ENCODE measurements at regions not wholly inside any gene's neighbourhood (a gene's known extent, or its start where the extent isn't known, plus 50 kb on each side); places are given as distances from the start of the nearest gene placed in this dataset.

DNA sequence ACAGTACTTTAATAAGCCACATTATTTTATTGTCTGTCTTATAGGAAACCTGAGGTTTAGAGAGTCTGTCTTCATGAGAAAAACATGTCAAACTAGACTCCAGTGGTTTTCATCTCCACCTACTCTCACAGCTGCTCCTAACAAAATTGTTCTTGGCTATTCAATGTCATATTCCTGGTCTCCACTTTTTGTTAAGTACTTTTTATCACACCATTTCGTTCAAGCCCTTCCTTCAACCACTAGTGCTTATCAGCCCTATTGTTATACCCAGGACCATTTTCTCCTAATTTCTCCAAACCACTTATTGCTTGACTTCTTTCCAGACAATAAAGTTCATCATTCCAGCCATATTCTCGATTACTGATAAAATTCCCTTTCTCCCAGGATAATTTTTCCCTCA, 1674.3 kb upstream of the AGA start:
- no peak for DNase-seq (ENCODE audit: low read depth in 4 of 6, low spot score in 6 of 6)
- Histone ChIP-seq H3K4me1 (ENCODE audit: control insufficient read depth, insufficient read depth, low read length) (no peaks in the 10 kb centered on the region), H3K27ac (ENCODE audit: low read depth, low read length) (no peak overlapping the region), H3K36me3 (ENCODE audit: control insufficient read depth, insufficient read depth, low read length) (no peaks in the 10 kb centered on the region), H3K9me3 (ENCODE audit: control insufficient read depth, insufficient read depth, low read length) (no peaks in the 10 kb centered on the region), H3K27me3 (ENCODE audit: control insufficient read depth, insufficient read depth, low read length) (no peaks in the 10 kb centered on the region), H3K4me3 (ENCODE audit: low read depth, low read length) (no peak overlapping the region)
- 77% methylated on average over 2 of the region's 2 CpGs for WGBS (ENCODE audit: insufficient coverage)

DNA sequence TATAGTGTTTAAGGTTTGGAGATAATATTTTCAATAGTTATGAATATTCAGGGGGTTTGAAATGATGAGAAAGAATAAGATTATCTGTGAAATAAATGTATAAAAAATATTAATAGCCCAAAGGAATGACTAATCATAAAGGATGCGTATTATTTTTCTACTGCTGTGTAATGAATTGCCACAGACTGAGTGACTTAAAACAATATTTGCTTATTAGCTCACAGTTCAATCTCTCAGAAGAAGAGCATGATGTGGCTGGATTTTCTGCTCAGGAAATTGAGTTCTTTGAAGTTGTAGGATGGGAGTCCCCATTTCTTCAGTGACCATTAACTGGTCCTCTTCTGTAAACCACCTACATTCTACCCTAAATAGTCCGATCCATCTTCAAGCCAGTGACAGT, 1680.8 kb upstream of the AGA start:
- Histone ChIP-seq H3K27ac (ENCODE audit: low read depth, low read length) (no peak overlapping the region), H3K9me3 (ENCODE audit: control insufficient read depth, insufficient read depth, low read length) (no peaks in the 10 kb centered on the region), H3K27me3 (ENCODE audit: control insufficient read depth, insufficient read depth, low read length) (no peaks in the 10 kb centered on the region), H3K4me1 (ENCODE audit: control insufficient read depth, insufficient read depth, low read length) (no peaks in the 10 kb centered on the region), H3K4me3 (ENCODE audit: low read depth, low read length) (no peak overlapping the region), H3K36me3 (ENCODE audit: control insufficient read depth, insufficient read depth, low read length) (no peaks in the 10 kb centered on the region)
- DNase-seq (ENCODE audit: low read depth in 4 of 6, low spot score in 6 of 6), result no peak
- 100% methylated on average over 1 of the region's 2 CpGs for WGBS (ENCODE audit: insufficient coverage)

DNA sequence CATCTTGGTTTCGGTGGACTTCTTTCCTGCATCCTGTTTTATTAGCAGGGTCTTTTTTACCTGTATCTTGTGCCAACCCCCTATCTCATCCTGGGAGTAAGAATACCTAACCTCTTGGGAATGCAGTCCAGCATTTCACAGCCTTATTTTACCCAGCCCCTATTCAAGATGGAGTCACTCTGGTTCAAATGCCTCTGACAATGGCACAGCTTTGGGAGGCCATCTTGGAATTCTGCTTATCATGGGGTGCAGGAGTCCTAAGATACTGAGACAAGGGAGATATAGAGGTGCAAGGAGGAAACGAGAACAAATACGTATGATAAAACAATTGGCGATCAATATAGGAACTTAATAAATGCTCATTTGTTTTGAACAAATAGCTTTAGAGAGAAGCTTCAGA, 1682.2 kb upstream of the AGA start:
- Histone ChIP-seq H3K36me3 (ENCODE audit: control insufficient read depth, insufficient read depth, low read length) (no peaks in the 10 kb centered on the region), H3K9me3 (ENCODE audit: control insufficient read depth, insufficient read depth, low read length) (no peaks in the 10 kb centered on the region), H3K4me1 (ENCODE audit: control insufficient read depth, insufficient read depth, low read length) (no peaks in the 10 kb centered on the region), H3K27me3 (ENCODE audit: control insufficient read depth, insufficient read depth, low read length) (no peaks in the 10 kb centered on the region), H3K4me3 (ENCODE audit: low read depth, low read length) (no peak overlapping the region), H3K27ac (ENCODE audit: low read depth, low read length) (no peak overlapping the region)
- WGBS (ENCODE audit: insufficient coverage), result 98% methylated on average over 4 of the region's 4 CpGs
- DNase-seq (ENCODE audit: low read depth in 4 of 6, low spot score in 6 of 6), result no peak

DNA sequence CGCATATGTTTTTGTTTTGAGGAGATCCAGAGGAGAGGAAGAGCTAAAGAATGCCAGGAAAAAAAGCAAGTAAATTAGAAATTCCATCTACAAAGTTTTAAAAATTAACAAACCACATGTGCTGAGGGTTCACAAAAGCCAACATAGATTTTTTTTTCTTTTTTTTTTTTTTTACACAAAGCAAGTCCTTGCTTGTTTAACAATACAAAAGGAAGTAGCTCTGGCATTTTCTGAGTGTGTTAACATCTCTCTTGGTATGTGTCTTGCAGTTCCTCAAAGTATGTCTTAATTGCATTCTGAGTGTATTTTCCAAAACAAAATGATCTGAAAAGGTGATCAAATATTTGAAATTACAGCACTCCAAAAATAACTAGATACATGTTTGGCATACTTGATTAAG, 1682.7 kb upstream of the AGA start:
- Histone ChIP-seq H3K9me3 (ENCODE audit: control insufficient read depth, insufficient read depth, low read length) (no peaks in the 10 kb centered on the region), H3K27me3 (ENCODE audit: control insufficient read depth, insufficient read depth, low read length) (no peaks in the 10 kb centered on the region), H3K4me1 (ENCODE audit: control insufficient read depth, insufficient read depth, low read length) (no peaks in the 10 kb centered on the region), H3K36me3 (ENCODE audit: control insufficient read depth, insufficient read depth, low read length) (no peaks in the 10 kb centered on the region), H3K4me3 (ENCODE audit: low read depth, low read length) (no peak overlapping the region), H3K27ac (ENCODE audit: low read depth, low read length) (no peak overlapping the region)
- no peak for DNase-seq (ENCODE audit: low read depth in 4 of 6, low spot score in 6 of 6)
- WGBS (ENCODE audit: insufficient coverage), result no CpG with 5 or more reads among the region's 1 CpG

DNA sequence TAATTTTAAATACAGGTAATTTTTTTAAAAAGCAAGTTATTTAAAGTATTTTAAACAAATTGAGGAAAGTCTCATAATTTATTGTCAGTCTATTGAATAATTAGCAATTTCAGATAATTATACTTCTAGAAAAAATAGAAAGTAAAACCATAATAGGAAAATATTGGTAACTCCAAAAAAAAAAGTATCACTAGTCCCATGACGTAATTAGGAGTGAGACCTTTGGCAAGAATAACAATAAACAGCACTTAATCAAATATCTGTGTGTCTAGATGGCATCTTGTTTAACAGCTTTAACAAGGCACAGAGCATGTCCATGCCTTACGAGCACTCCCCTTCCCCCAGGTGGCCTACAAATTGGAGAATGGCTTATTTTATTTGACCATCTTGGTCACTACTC, 1683.6 kb upstream of the AGA start:
- no peak overlapping the region for H3K27ac ChIP-seq (ENCODE audit: low read depth, low read length)
- no peaks in the 10 kb centered on the region for H3K36me3 ChIP-seq (ENCODE audit: control insufficient read depth, insufficient read depth, low read length)
- DNase-seq (ENCODE audit: low read depth in 4 of 6, low spot score in 6 of 6), result no peak
- H3K9me3 ChIP-seq (ENCODE audit: control insufficient read depth, insufficient read depth, low read length), result no peaks in the 10 kb centered on the region
- H3K4me1 ChIP-seq (ENCODE audit: control insufficient read depth, insufficient read depth, low read length), result no peaks in the 10 kb centered on the region
- no CpG with 5 or more reads among the region's 2 CpGs for WGBS (ENCODE audit: insufficient coverage)
- no peak overlapping the region for H3K4me3 ChIP-seq (ENCODE audit: low read depth, low read length)
- H3K27me3 ChIP-seq (ENCODE audit: control insufficient read depth, insufficient read depth, low read length), result no peaks in the 10 kb centered on the region

DNA sequence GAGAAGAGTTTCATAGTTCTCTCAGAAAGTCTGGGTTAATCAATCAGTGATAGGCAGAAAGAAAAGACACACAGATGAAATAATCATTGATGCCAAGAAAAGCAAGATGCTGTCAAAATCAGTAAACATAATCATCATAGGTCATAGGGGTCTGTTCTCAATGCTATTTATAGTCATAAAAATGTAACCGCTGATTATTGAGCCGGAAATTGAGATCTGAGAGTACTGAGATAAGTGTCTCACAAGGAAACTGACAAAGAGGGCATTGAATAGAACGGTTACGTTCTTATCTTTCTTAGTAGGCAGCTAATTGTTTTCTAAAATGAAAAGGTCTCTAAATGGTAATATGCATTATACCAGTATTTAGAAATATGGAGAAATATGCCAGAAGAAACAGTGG, 1686.1 kb upstream of the AGA start:
- no peak overlapping the region for H3K27ac ChIP-seq (ENCODE audit: low read depth, low read length)
- WGBS (ENCODE audit: insufficient coverage), result no CpG with 5 or more reads among the region's 4 CpGs
- no peaks in the 10 kb centered on the region for H3K4me1 ChIP-seq (ENCODE audit: control insufficient read depth, insufficient read depth, low read length)
- H3K36me3 ChIP-seq (ENCODE audit: control insufficient read depth, insufficient read depth, low read length), result no peaks in the 10 kb centered on the region
- no peak overlapping the region for H3K4me3 ChIP-seq (ENCODE audit: low read depth, low read length)
- H3K27me3 ChIP-seq (ENCODE audit: control insufficient read depth, insufficient read depth, low read length), result no peaks in the 10 kb centered on the region
- no peak for DNase-seq (ENCODE audit: low read depth in 4 of 6, low spot score in 6 of 6)
- no peaks in the 10 kb centered on the region for H3K9me3 ChIP-seq (ENCODE audit: control insufficient read depth, insufficient read depth, low read length)

DNA sequence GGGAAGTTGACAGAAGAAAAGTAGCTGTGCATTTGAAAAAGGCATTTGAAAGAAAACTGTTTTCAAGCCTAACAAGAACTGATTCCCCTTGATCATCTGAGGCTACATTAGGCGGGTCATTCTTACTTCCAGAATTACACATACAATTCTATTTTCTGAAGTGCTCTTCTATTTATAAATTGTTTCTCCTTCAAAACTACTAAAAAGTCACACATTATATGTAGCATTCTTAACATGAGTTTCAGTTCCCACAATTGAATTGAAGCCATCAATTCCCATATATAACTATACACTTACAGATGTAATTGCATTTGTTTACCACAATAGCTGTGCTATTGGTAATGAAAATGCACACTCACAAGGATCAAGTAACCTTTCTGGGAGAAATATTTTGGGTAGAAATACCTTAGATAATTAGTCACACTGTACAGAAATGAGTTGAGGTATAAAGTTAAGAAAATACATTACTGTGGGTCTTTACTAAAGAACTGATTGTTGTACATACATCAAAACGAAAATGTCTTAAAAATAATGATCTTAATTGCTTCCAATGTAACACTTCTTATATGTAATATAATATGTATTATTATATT, 1688.0 kb upstream of the AGA start:
- DNase-seq (ENCODE audit: low read depth in 4 of 6, low spot score in 6 of 6), result no peak
- Histone ChIP-seq H3K4me1 (ENCODE audit: control insufficient read depth, insufficient read depth, low read length) (no peaks in the 10 kb centered on the region), H3K9me3 (ENCODE audit: control insufficient read depth, insufficient read depth, low read length) (no peaks in the 10 kb centered on the region), H3K27ac (ENCODE audit: low read depth, low read length) (no peak overlapping the region), H3K36me3 (ENCODE audit: control insufficient read depth, insufficient read depth, low read length) (no peaks in the 10 kb centered on the region), H3K27me3 (ENCODE audit: control insufficient read depth, insufficient read depth, low read length) (no peaks in the 10 kb centered on the region), H3K4me3 (ENCODE audit: low read depth, low read length) (no peak overlapping the region)
- no CpG with 5 or more reads among the region's 2 CpGs for WGBS (ENCODE audit: insufficient coverage)

DNA sequence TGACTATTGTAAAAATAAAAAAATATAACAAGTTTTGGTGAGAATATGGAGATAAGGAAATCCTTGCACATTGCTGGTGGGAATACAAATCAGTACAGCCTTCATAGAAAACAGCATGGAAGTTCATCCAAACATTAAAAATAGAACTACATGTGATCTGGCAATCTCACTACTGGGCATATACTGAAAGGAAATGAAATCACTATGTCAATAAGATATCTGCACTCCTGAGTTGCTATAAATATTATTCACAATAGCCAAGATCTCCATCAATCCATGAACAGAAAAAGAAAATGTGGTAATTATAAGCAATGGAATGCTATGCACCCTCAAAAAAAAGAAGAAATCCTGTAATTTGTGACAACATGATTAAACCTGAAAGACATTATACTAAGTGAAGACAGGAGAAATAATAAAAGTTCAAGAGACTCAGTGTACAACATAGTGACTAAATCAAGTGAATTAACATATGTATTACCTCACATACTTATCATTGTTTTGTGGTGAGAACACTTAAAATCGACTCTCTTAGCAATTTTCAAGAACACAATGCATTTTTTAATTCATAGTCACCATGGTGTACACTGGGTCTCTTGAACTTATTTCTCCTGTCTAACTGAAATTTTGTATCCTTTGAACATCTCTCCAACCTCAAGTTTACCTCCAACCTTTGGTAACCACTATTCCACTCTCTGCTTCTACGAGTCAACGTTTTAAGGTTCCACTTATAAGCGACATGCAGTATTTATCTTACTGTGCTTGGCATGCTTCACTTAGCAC, 1703.7 kb upstream of the AGA start:
- 92% methylated on average over 2 of the region's 4 CpGs for WGBS (ENCODE audit: insufficient coverage)
- no peak overlapping the region for H3K4me3 ChIP-seq (ENCODE audit: low read depth, low read length)
- no peaks in the 10 kb centered on the region for H3K27me3 ChIP-seq (ENCODE audit: control insufficient read depth, insufficient read depth, low read length)
- DNase-seq (ENCODE audit: low read depth in 4 of 6, low spot score in 6 of 6), result no peak
- no peaks in the 10 kb centered on the region for H3K4me1 ChIP-seq (ENCODE audit: control insufficient read depth, insufficient read depth, low read length)
- H3K27ac ChIP-seq (ENCODE audit: low read depth, low read length), result no peak overlapping the region
- no peaks in the 10 kb centered on the region for H3K36me3 ChIP-seq (ENCODE audit: control insufficient read depth, insufficient read depth, low read length)
- no peaks in the 10 kb centered on the region for H3K9me3 ChIP-seq (ENCODE audit: control insufficient read depth, insufficient read depth, low read length)

DNA sequence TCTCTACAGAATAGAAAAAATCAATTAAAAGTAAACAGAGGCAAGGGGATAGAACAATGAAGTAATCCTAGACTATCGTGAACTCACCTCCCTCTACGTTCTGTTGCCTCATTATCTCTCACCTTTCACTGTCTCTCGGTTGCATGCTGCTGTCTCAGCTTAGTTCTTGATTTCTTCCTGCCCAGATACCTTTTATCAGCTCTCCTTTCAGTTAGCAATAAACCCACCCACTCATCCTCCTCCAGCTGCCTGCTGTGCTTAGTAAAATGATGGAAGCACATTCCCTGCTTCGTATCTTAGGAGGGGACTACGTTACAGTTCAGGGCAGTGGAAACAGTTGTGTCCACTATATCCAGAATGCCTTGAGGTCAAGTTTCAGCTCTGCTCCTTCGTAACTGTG, 1709.5 kb upstream of the AGA start:
- H3K4me3 ChIP-seq (ENCODE audit: low read depth, low read length), result no peak overlapping the region
- 71% methylated on average over 5 of the region's 6 CpGs for WGBS (ENCODE audit: insufficient coverage)

DNA sequence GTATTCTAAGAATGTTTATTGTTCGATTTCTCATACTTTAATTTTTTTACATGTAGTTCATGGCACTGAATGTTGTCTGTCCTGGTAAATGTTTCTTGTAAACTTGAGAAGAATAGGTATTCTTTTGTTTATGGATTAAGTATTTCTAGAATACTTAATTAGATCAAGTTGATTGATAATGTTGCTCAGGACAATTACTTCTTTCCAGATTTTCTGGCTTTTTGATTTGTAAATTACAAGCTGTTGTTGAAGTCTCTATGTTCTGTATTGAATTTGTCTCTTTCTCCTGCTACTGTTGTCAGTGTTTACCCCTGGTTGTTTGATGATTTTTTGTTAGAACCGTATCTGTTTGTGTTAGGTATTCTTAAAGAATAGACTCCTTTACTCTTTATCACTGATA, 1720.9 kb upstream of the AGA start:
- Histone ChIP-seq H3K36me3 (ENCODE audit: control insufficient read depth, insufficient read depth, low read length) (no peaks in the 10 kb centered on the region), H3K9me3 (ENCODE audit: control insufficient read depth, insufficient read depth, low read length) (no peaks in the 10 kb centered on the region), H3K4me3 (ENCODE audit: low read depth, low read length) (no peak overlapping the region), H3K4me1 (ENCODE audit: control insufficient read depth, insufficient read depth, low read length) (no peaks in the 10 kb centered on the region), H3K27me3 (ENCODE audit: control insufficient read depth, insufficient read depth, low read length) (no peaks in the 10 kb centered on the region), H3K27ac (ENCODE audit: low read depth, low read length) (no peak overlapping the region)
- WGBS (ENCODE audit: insufficient coverage), result no CpG with 5 or more reads among the region's 2 CpGs
- no peak for DNase-seq (ENCODE audit: low read depth in 4 of 6, low spot score in 6 of 6)

More for the DNA sequence above, 1709.5 kb upstream of the AGA start:
- no peak overlapping the region for H3K27ac ChIP-seq (ENCODE audit: low read depth, low read length)
- no peaks in the 10 kb centered on the region for H3K27me3 ChIP-seq (ENCODE audit: control insufficient read depth, insufficient read depth, low read length)
- no peaks in the 10 kb centered on the region for H3K36me3 ChIP-seq (ENCODE audit: control insufficient read depth, insufficient read depth, low read length)
- DNase-seq (ENCODE audit: low read depth in 4 of 6, low spot score in 6 of 6), result no peak
- no peaks in the 10 kb centered on the region for H3K4me1 ChIP-seq (ENCODE audit: control insufficient read depth, insufficient read depth, low read length)
- no peaks in the 10 kb centered on the region for H3K9me3 ChIP-seq (ENCODE audit: control insufficient read depth, insufficient read depth, low read length)

Data from spinal cord (tissue), 9 donors.